Vagina (tissue), 2 donors: ENCODE measurements at regions not wholly inside any gene's neighbourhood (a gene's known extent, or its start where the extent isn't known, plus 50 kb on each side); places are given as distances from the start of the nearest gene placed in this dataset.

ENCODE experiments used
- DNase-seq, 2 donors: peaks; one replicate each; pipeline ENCODE4 v3.0.0-alpha.2; 2017; ENCODE audit errors: extremely low spot score in 2 of 2
- H3K27ac ChIP-seq: fragments of 200-600 bp; sonication (generic); one replicate; pipeline ENCODE4 v1.5.1; 2019
- H3K27me3 ChIP-seq: fragments of 200-600 bp; sonication (generic); one replicate; pipeline ENCODE4 v1.5.1; 2019
- H3K36me3 ChIP-seq, 2 donors: fragments of 200-600 bp; sonication (generic); one replicate each; pipeline ENCODE4 v1.5.1; 2017 to 2019
- H3K4me1 ChIP-seq: fragments of 200-600 bp; sonication (generic); one replicate; pipeline ENCODE4 v1.5.1; 2019
- H3K4me3 ChIP-seq, 2 donors: fragments of 200-600 bp; sonication (generic); 1 replicate in 1 of 2; 2 replicates in 1 of 2; pipeline ENCODE4 v1.5.1; 2016 to 2019
- H3K9me3 ChIP-seq: fragments of 200-600 bp; sonication (generic); one replicate; pipeline ENCODE4 v1.5.1; 2019
- CTCF ChIP-seq, 3 experiments: fragments of 450-650 bp in 2 of 3; fragments of 200-600 bp in 1 of 3; sonication (generic) in 1 of 3; IDR thresholded peaks; one replicate each; pipeline ENCODE4 v1.5.1; 2017 to 2019; ENCODE audit warnings: antibody characterized with exemption in 3 of 3, mild to moderate bottlenecking in 2 of 3, moderate library complexity in 2 of 3
- POLR2A ChIP-seq, 2 donors: fragments of 450-650 bp; IDR thresholded peaks; one replicate each; pipeline ENCODE4 v1.6.1; 2017; ENCODE audit warnings: antibody characterized with exemption in 2 of 2, mild to moderate bottlenecking in 2 of 2, moderate library complexity in 2 of 2
- POLR2AphosphoS5 ChIP-seq, 2 donors: sonication (generic); formaldehyde crosslinking; IDR thresholded peaks; one replicate each; pipeline ENCODE4 v1.9.0; 2017; ENCODE audit warnings: antibody characterized with exemption in 2 of 2, mild to moderate bottlenecking in 2 of 2, low read depth in 1 of 2; ENCODE audit not compliant: insufficient read depth in 1 of 2
- intact Hi-C: fragments of 100-400 bp; cut with DNase I; formaldehyde crosslinking; loops from one replicate; pipeline ENCODE4 v1.15.1; 2023

- Histone ChIP-seq H3K36me3 (no peaks in the 10 kb centered on the region), H3K27ac (no peak overlapping the region), H3K27me3 (no peaks in the 10 kb centered on the region), H3K9me3 (no peaks in the 10 kb centered on the region), H3K4me1 (no peaks in the 10 kb centered on the region), H3K4me3 (no peak overlapping the region)
- DNase-seq, result no peak
- intact Hi-C loops, result no loop called here
- TF ChIP-seq POLR2A (IDR thresholded peaks at IDR 0.05) (no peak), CTCF (IDR thresholded peaks at IDR 0.05) (no peak), POLR2AphosphoS5 (IDR thresholded peaks at IDR 0.05; ENCODE audit: insufficient read depth in 1 of 2, low read depth in 1 of 2) (no peak)
Measured at GRCh38 chr13:107738004-107738403, 477.3 kb downstream of the LIG4 start.

- Histone ChIP-seq H3K27ac (no peak overlapping the region), H3K36me3 (no peaks in the 10 kb centered on the region), H3K27me3 (no peaks in the 10 kb centered on the region), H3K4me3 (no peak overlapping the region), H3K9me3 (no peaks in the 10 kb centered on the region), H3K4me1 (no peaks in the 10 kb centered on the region)
- no peak for TF ChIP-seq POLR2A (IDR thresholded peaks at IDR 0.05)
- intact Hi-C loops, result no loop called here
- no peak for DNase-seq
Measured at GRCh38 chr13:107736731-107737130, 478.6 kb downstream of the LIG4 start.

GRCh38 chr13:107736170-107736569, 479.2 kb downstream of the LIG4 start:
- H3K36me3 ChIP-seq, result no peaks in the 10 kb centered on the region
- no peaks in the 10 kb centered on the region for H3K9me3 ChIP-seq
- no peak overlapping the region for H3K27ac ChIP-seq
- no peaks in the 10 kb centered on the region for H3K27me3 ChIP-seq
- no peaks in the 10 kb centered on the region for H3K4me1 ChIP-seq
- H3K4me3 ChIP-seq, result no peak overlapping the region
- intact Hi-C loops, result no loop called here
- TF ChIP-seq CTCF (IDR thresholded peaks at IDR 0.05), result no peak
- TF ChIP-seq POLR2A (IDR thresholded peaks at IDR 0.05), result no peak
- TF ChIP-seq POLR2AphosphoS5 (IDR thresholded peaks at IDR 0.05; ENCODE audit: insufficient read depth in 1 of 2, low read depth in 1 of 2), result no peak
- DNase-seq, result no peak

- Histone ChIP-seq H3K4me3 (no peak overlapping the region), H3K9me3 (no peaks in the 10 kb centered on the region), H3K27ac (no peak overlapping the region), H3K4me1 (no peaks in the 10 kb centered on the region), H3K27me3 (no peaks in the 10 kb centered on the region), H3K36me3 (no peaks in the 10 kb centered on the region)
- DNase-seq, result no peak
- no peak for TF ChIP-seq CTCF (IDR thresholded peaks at IDR 0.05)
- TF ChIP-seq POLR2A (IDR thresholded peaks at IDR 0.05), result no peak
- TF ChIP-seq POLR2AphosphoS5 (IDR thresholded peaks at IDR 0.05; ENCODE audit: insufficient read depth in 1 of 2, low read depth in 1 of 2), result no peak
- intact Hi-C loops, result no loop called here
Measured at GRCh38 chr13:107734891-107735625, 480.3 kb downstream of the LIG4 start.

GRCh38 chr13:107733276-107733675, 482.1 kb downstream of the LIG4 start:
- no peak overlapping the region for H3K4me3 ChIP-seq
- no peaks in the 10 kb centered on the region for H3K4me1 ChIP-seq
- intact Hi-C loops, result no loop called here
- H3K27me3 ChIP-seq, result no peaks in the 10 kb centered on the region
- DNase-seq, result no peak
- no peaks in the 10 kb centered on the region for H3K9me3 ChIP-seq
- H3K27ac ChIP-seq, result no peak overlapping the region
- TF ChIP-seq POLR2AphosphoS5 (IDR thresholded peaks at IDR 0.05; ENCODE audit: insufficient read depth in 1 of 2, low read depth in 1 of 2) (no peak), POLR2A (IDR thresholded peaks at IDR 0.05) (no peak), CTCF (IDR thresholded peaks at IDR 0.05) (no peak)
- H3K36me3 ChIP-seq, result no peaks in the 10 kb centered on the region
